ENCODE measurements at regions not wholly inside any gene's neighbourhood (a gene's known extent, or its start where the extent isn't known, plus 50 kb on each side); places are given as distances from the start of the nearest gene placed in this dataset.
"Not testable (repeated sequence)": the region's sequence is repeated elsewhere in the genome, so short reads cannot be mapped to it uniquely, and the experiment has no call there.

- no peak for DNase-seq (ENCODE audit: low read depth, low spot score)
Observed at GRCh38 chrX:26606971-26607370, 391.0 kb downstream of the MAGEB5 start.

GRCh38 chrX:26597981-26598380 is 382.0 kb downstream of the MAGEB5 start:
- no peak for DNase-seq (ENCODE audit: low read depth, low spot score)

- DNase-seq (ENCODE audit: low read depth, low spot score), result no peak
Observed at GRCh38 chrX:26590849-26591248, 374.9 kb downstream of the MAGEB5 start.

- no peak for DNase-seq (ENCODE audit: low read depth, low spot score)
Observed at GRCh38 chrX:26586570-26586969, 370.6 kb downstream of the MAGEB5 start.

- DNase-seq (ENCODE audit: low read depth, low spot score), result no peak
Observed at GRCh38 chrX:26581091-26581490, 365.1 kb downstream of the MAGEB5 start.

- DNase-seq (ENCODE audit: low read depth, low spot score), result no peak
Observed at GRCh38 chrX:26580021-26580420, 364.1 kb downstream of the MAGEB5 start.

GRCh38 chrX:26574234-26574633 is 358.3 kb downstream of the MAGEB5 start:
- no peak for DNase-seq (ENCODE audit: low read depth, low spot score)

- no peak for DNase-seq (ENCODE audit: low read depth, low spot score)
Observed at GRCh38 chrX:26562156-26562555, 346.2 kb downstream of the MAGEB5 start.

GRCh38 chrX:26559855-26560254 is 343.9 kb downstream of the MAGEB5 start:
- no peak for DNase-seq (ENCODE audit: low read depth, low spot score)

GRCh38 chrX:26558719-26559386 is 342.9 kb downstream of the MAGEB5 start:
- no peak for DNase-seq (ENCODE audit: low read depth, low spot score)

- DNase-seq (ENCODE audit: low read depth, low spot score), result no peak
Observed at GRCh38 chrX:26557691-26558321, 341.8 kb downstream of the MAGEB5 start.

- not testable (repeated sequence) for DNase-seq (ENCODE audit: low read depth, low spot score)
Observed at GRCh38 chrX:26525768-26526167, 309.8 kb downstream of the MAGEB5 start.

GRCh38 chrX:26522501-26522900 is 306.5 kb downstream of the MAGEB5 start:
- DNase-seq (ENCODE audit: low read depth, low spot score), result no peak

GRCh38 chrX:26511589-26512363 is 295.8 kb downstream of the MAGEB5 start:
- no peak for DNase-seq (ENCODE audit: low read depth, low spot score)

GRCh38 chrX:26470941-26471340 is 255.0 kb downstream of the MAGEB5 start:
- no peak for DNase-seq (ENCODE audit: low read depth, low spot score)

GRCh38 chrX:26466387-26466786 is 250.4 kb downstream of the MAGEB5 start:
- DNase-seq (ENCODE audit: low read depth, low spot score), result no peak

- no peak for DNase-seq (ENCODE audit: low read depth, low spot score)
Observed at GRCh38 chrX:26445288-26445687, 229.3 kb downstream of the MAGEB5 start.

GRCh38 chrX:26444417-26444816 is 228.4 kb downstream of the MAGEB5 start:
- DNase-seq (ENCODE audit: low read depth, low spot score), result not testable (repeated sequence)

- DNase-seq (ENCODE audit: low read depth, low spot score), result peak; percentile 10
Observed at GRCh38 chrX:26442340-26442739, 226.4 kb downstream of the MAGEB5 start.

- DNase-seq (ENCODE audit: low read depth, low spot score), result no peak
Observed at GRCh38 chrX:26414534-26414933, 198.6 kb downstream of the MAGEB5 start.

- DNase-seq (ENCODE audit: low read depth, low spot score), result no peak
Observed at GRCh38 chrX:26411045-26411444, 195.1 kb downstream of the MAGEB5 start.

GRCh38 chrX:26409636-26410035 is 193.7 kb downstream of the MAGEB5 start:
- DNase-seq (ENCODE audit: low read depth, low spot score), result no peak

- no peak for DNase-seq (ENCODE audit: low read depth, low spot score)
Observed at GRCh38 chrX:26387906-26388305, 171.9 kb downstream of the MAGEB5 start.
